Caki2 (cell line): ENCODE measurements at regions not wholly inside any gene's neighbourhood (a gene's known extent, or its start where the extent isn't known, plus 50 kb on each side); places are given as distances from the start of the nearest gene placed in this dataset.

ENCODE experiments used
- DNase-seq: peaks from one replicate; pipeline ENCODE4 v3.0.0-alpha.2; 2015; ENCODE audit warnings: low read depth
- in situ Hi-C: cut with HindIII; loops from 2 replicates; pipeline ENCODE4 v1.10.0; 2016; ENCODE audit warnings: low sequenced_read_pairs, low pct_unique_long_range_greater_than_20kb, mixed read lengths

DNA sequence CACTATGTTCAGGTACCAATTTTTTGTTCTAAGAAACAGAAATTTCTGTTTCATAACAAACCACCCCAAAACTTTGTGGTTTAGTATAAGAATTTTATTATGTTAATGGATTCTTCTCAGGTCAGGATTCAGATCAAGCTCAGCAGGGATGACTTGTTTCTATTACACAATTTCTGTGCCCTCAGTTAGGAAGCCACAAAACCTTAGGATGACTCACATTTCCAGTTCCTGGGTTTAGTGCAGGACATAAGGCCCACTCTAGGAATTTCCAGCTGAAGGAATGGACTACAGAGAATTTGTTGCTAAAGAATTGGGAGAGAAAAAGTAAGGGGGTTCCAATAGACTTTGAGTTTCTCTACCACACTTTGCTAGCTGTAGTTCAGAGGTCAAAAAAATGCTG lies 629.3 kb downstream of the ANXA1 start:
- in situ Hi-C loops, result no loop called here
- peak; percentile 1 for DNase-seq

- in situ Hi-C loops, result no loop called here
- no peak for DNase-seq
These were observed 630.5 kb downstream of the ANXA1 start for GRCh38 chr9:73782166-73782565.

- DNase-seq, result no peak
- in situ Hi-C loops, result no loop called here
These were observed 647.8 kb downstream of the ANXA1 start for GRCh38 chr9:73799446-73799845.

GRCh38 chr9:73805111-73805510 lies 653.4 kb downstream of the ANXA1 start:
- DNase-seq, result no peak
- in situ Hi-C loops, result no loop called here

GRCh38 chr9:73805853-73806458 lies 654.3 kb downstream of the ANXA1 start:
- DNase-seq, result no peak
- in situ Hi-C loops, result no loop called here

- in situ Hi-C loops, result no loop called here
These were observed 655.2 kb downstream of the ANXA1 start for GRCh38 chr9:73806876-73807275.

DNA sequence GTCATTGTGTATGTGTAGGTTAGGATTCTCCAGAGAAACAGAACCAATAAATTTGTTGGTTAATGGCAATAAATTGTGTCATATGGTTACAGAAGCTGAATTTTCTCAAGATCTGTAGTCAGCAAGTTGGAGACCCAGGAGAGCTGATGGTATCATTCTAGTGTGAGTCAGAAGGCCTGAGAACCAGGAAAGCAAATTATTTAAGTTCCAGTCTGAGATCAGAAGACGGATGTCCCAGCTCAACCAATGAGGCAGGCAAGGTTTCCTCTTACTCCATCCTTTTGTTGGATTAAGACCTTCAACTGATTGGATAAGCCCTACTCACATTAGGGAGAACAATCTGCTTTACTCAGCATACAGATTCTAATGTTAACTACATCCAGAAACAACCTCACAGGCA lies 656.3 kb downstream of the ANXA1 start:
- in situ Hi-C loops, result no loop called here
- no peak for DNase-seq

More at GRCh38 chr9:73806876-73807275, 655.2 kb downstream of the ANXA1 start:
- DNase-seq, result no peak

GRCh38 chr9:73810585-73811215 lies 659.0 kb downstream of the ANXA1 start:
- no peak for DNase-seq

GRCh38 chr9:73813546-73813945 lies 661.9 kb downstream of the ANXA1 start:
- DNase-seq, result no peak
- in situ Hi-C loops, result no loop called here

More at GRCh38 chr9:73810585-73811215, 659.0 kb downstream of the ANXA1 start:
- in situ Hi-C loops, result no loop called here

DNA sequence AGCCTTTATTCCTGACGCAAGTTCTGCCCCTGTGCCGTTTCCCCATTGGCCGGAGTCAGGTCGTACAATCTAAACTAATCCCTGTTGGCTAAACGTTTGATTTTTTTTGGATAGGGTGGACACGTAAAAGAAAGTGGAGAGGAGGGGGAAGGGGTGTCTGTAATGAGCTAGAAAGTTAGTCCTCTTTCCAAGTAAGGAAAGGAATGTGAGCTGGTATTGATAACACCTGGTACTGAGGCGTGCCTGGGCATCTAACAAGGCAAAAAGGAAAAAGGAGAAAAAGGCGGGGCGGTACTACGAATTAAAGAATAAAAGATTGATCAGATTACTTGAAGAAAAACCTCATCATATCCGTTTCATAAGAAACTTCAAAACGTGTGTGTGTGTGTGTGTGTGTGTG lies 665.2 kb downstream of the ANXA1 start:
- no peak for DNase-seq
- in situ Hi-C loops, result no loop called here

DNA sequence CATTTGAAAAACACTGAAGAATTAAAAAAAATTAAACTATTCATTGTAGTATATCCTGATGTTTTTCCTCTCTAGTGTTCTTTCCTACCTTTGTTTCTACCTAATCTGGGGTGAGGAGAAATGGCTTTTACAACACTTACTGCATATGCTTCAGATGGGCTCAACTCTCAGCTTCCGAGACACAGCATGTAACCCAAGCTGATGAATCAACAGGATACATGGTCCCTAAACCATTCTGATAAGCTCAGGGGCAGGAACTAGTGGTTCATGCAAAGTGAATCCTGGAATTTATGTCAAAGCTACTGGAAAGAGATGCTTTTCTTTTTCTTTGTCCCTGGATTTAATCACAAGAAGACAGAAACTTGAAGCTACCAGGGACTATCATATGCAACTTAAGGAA lies 672.5 kb upstream of the RORB start:
- DNase-seq, result no peak
- in situ Hi-C loops, result no loop called here

- no peak for DNase-seq
- in situ Hi-C loops, result no loop called here
These were observed 658.3 kb upstream of the RORB start for GRCh38 chr9:73838871-73839270.

- no peak for DNase-seq
- in situ Hi-C loops, result no loop called here
These were observed 657.7 kb upstream of the RORB start for GRCh38 chr9:73839471-73839870.

DNA sequence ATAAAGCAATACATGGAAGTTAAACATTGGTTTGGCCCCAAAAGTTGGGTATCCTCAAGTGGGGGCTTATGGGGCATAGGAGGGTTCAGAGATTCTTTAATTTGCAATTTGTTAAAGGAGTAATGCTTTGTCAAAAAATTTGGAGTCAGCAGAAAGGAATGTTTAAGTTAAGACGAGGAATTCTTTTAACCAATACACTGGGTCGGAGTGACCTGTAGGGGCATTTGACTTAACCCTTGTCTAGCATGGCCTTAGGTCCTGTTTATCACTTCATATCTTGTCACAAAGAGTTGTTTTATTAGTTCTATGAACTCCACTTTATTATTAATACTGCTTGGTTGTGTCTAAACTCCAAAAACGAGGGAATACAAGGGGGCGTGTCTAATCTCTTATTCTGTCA lies 656.1 kb upstream of the RORB start:
- in situ Hi-C loops, result no loop called here
- DNase-seq, result no peak

DNA sequence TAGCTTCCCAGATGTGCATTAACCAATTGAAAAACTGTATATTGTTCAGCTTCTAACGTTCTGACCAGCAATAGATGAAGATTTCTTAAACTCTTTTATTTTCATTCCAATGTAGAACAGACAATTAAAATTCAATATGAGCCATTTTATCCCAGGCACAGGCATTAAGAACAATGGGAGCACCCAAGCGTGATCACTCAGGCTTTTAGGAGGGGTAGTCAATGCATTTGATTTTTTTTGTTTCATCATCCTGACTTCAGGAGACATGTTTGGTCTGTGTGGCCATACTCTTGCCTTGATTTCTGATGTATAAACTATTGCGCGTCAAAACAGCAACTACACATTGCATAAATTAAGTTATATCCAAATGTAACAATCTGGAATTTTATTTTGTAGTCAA lies 653.0 kb upstream of the RORB start:
- DNase-seq, result no peak
- in situ Hi-C loops, result no loop called here

- no peak for DNase-seq
- in situ Hi-C loops, result no loop called here
These were observed 651.6 kb upstream of the RORB start for GRCh38 chr9:73845539-73845938.

DNA sequence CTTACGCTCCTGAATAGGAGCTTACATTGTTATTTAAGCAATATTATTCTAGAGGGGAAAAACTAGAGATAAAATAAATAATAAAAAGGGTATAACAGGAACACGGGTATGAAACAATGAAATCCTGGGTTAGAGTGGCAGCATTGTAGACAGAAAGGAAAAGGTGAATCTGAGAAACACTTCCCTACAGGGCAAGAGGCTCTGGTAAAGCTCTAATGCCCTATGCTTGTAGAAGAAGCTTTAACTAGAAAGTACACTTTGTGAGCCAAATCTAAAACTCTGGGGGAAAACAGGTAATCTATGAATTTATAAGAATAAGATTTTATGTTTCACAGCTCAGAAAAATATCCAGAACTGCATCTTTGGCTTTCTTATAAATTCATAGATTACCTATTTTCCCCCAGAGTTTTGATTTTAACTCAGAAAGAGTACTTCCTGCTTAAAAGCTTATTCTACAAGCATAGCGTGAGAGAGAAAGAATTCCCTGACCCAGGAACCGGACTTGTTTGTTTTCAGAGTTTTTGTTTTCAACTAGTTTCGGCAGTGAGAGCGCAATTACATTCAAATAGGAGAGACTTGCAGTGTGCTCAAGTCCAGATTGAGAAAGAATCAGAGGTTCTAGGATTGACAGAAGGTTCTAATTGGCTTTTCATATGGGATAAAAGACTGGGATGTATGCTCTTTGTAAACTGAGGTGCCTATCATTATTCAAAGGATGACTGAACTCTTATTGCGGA lies 651.0 kb upstream of the RORB start:
- no peak for DNase-seq
- in situ Hi-C loops, result no loop called here

- DNase-seq, result no peak
- in situ Hi-C loops, result no loop called here
These were observed 649.6 kb upstream of the RORB start for GRCh38 chr9:73847536-73847935.

DNA sequence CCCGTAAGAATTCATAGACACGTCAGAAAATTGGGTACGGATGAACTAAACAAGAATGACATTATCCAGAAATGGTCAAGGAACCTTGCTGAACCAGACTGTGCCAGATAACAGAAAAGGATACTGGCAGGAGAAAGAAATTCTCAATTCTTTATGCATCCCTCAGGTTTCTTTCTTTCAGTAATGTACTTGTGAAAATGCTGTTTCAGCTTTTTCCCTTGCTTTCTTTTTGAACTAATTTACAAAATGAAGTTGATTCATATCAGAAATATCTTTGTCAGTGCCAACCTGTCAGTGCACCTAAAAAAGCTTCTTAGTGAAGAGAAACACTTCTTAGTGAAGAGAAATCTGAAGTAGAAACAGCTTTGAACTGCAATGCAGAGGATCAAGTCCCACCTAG lies 643.6 kb upstream of the RORB start:
- DNase-seq, result no peak
- in situ Hi-C loops, result no loop called here

GRCh38 chr9:73855206-73855605 lies 641.9 kb upstream of the RORB start:
- in situ Hi-C loops, result no loop called here
- no peak for DNase-seq
